GM23338 (cell line): ENCODE measurements at regions not wholly inside any gene's neighbourhood (a gene's known extent, or its start where the extent isn't known, plus 50 kb on each side); places are given as distances from the start of the nearest gene placed in this dataset.

ENCODE experiments used
- ATAC-seq: fragments of 200-7000 bp; cut with Tn5 transposase; 3 replicates; pipeline ENCODE4 v1.9.1; 2020
- DNase-seq: peaks from one replicate; pipeline ENCODE4 v3.0.0-alpha.2; 2015; ENCODE audit warnings: low spot score
- H2AFZ ChIP-seq: fragments of 200-600 bp; sonication (generic); 2 replicates; pipeline ENCODE4 v1.8.0; 2016; ENCODE audit warnings: antibody characterized with exemption, mild to moderate bottlenecking, moderate library complexity
- H3F3A ChIP-seq: fragments of 200-600 bp; sonication (generic); replicated peaks from 2 replicates; pipeline ENCODE4 v1.8.0; 2017; ENCODE audit warnings: antibody characterized with exemption, mixed run types, low read depth
- H3K27ac ChIP-seq: fragments of 200-600 bp; sonication (generic); 2 replicates; pipeline ENCODE4 v1.6.1; 2016; ENCODE audit warnings: low read depth
- H3K27me3 ChIP-seq: fragments of 200-600 bp; sonication (generic); 2 replicates; pipeline ENCODE4 v1.8.0; 2016; ENCODE audit warnings: mild to moderate bottlenecking, mixed run types, moderate library complexity; ENCODE audit not compliant: insufficient read depth
- H3K36me3 ChIP-seq: fragments of 200-600 bp; sonication (generic); 2 replicates; pipeline ENCODE4 v1.8.0; 2016; ENCODE audit warnings: mild to moderate bottlenecking; ENCODE audit not compliant: insufficient read depth
- H3K4me1 ChIP-seq: fragments of 200-600 bp; sonication (generic); 2 replicates; pipeline ENCODE4 v1.8.0; 2016; ENCODE audit warnings: mild to moderate bottlenecking, moderate library complexity; ENCODE audit not compliant: insufficient read depth
- H3K4me2 ChIP-seq: fragments of 200-600 bp; sonication (generic); 2 replicates; pipeline ENCODE4 v1.7.1; 2017; ENCODE audit warnings: mixed run types
- H3K4me3 ChIP-seq: fragments of 200-600 bp; sonication (generic); 2 replicates; pipeline ENCODE4 v1.6.1; 2016; ENCODE audit warnings: mixed run types
- H3K79me2 ChIP-seq: fragments of 200-600 bp; sonication (generic); replicated peaks from 2 replicates; pipeline ENCODE4 v1.8.0; 2017; ENCODE audit warnings: mild to moderate bottlenecking; ENCODE audit not compliant: insufficient read depth
- H3K9me2 ChIP-seq: fragments of 200-600 bp; sonication (generic); 2 replicates; pipeline ENCODE4 v1.8.0; 2017; ENCODE audit not compliant: insufficient read depth
- H4K20me1 ChIP-seq: fragments of 200-600 bp; sonication (generic); replicated peaks from 2 replicates; pipeline ENCODE4 v1.8.0; 2017; ENCODE audit warnings: mild to moderate bottlenecking; ENCODE audit not compliant: insufficient read depth
- H3K27ac Mint-ChIP-seq: 2 replicates; pipeline ENCODE4 v1.8.0; 2020; ENCODE audit warnings: inconsistent platforms, mild to moderate bottlenecking, moderate library complexity, mixed read lengths
- H3K27me3 Mint-ChIP-seq: 3 replicates; pipeline ENCODE4 v1.8.0; 2022; ENCODE audit warnings: low read depth, mild to moderate bottlenecking, moderate library complexity, mixed read lengths, inconsistent platforms; ENCODE audit not compliant: insufficient read depth, poor library complexity
- H3K36me3 Mint-ChIP-seq: 3 replicates; pipeline ENCODE4 v1.8.0; 2021; ENCODE audit warnings: low read depth, mild to moderate bottlenecking, inconsistent platforms, moderate library complexity, mixed read lengths
- H3K4me1 Mint-ChIP-seq: 3 replicates; pipeline ENCODE4 v1.8.0; 2020; ENCODE audit warnings: mild to moderate bottlenecking, inconsistent platforms, mixed read lengths
- H3K4me3 Mint-ChIP-seq: 3 replicates; pipeline ENCODE4 v1.8.0; 2021; ENCODE audit warnings: moderate library complexity, mild to moderate bottlenecking, inconsistent platforms, mixed read lengths
- H3K9me3 Mint-ChIP-seq: 3 replicates; pipeline ENCODE4 v1.8.0; 2020; ENCODE audit warnings: moderate library complexity, mild to moderate bottlenecking, inconsistent platforms, mixed read lengths
- CREB1 ChIP-seq: fragments of 250-450 bp; sonication (Bioruptor Pico); IDR thresholded peaks from 2 replicates; pipeline ENCODE4 v1.5.0; 2020; ENCODE audit warnings: low read depth, mild to moderate bottlenecking, moderate library complexity
- CTCF ChIP-seq, 2 experiments: fragments of 200-600 bp in 1 of 2; sonication (generic) in 1 of 2; conservative IDR thresholded peaks; 2 replicates each; pipeline versions ENCODE4 v1.5.1 to v1.6.1; 2016 to 2017; ENCODE audit warnings: antibody characterized with exemption in 2 of 2, low read depth in 2 of 2, mild to moderate bottlenecking in 2 of 2, moderate library complexity in 1 of 2
- ETS1 ChIP-seq: IDR thresholded peaks from 2 replicates; pipeline ENCODE4 v1.6.1; 2016; ENCODE audit warnings: antibody characterized with exemption
- JUNB ChIP-seq: IDR thresholded peaks from one replicate; pipeline ENCODE4 v1.6.1; 2016; ENCODE audit warnings: antibody characterized with exemption; ENCODE audit not compliant: unreplicated experiment
- NANOG ChIP-seq: IDR thresholded peaks from 2 replicates; pipeline ENCODE4 v1.6.1; 2016; ENCODE audit warnings: antibody characterized with exemption, borderline replicate concordance
- STAT1 ChIP-seq: IDR thresholded peaks from one replicate; pipeline ENCODE4 v1.6.1; 2016; ENCODE audit warnings: antibody characterized with exemption; ENCODE audit not compliant: unreplicated experiment
- ZNF114 ChIP-seq: fragments of 250-450 bp; sonication (Bioruptor Pico); IDR thresholded peaks from 2 replicates; pipeline ENCODE4 v1.5.0; 2020; ENCODE audit warnings: mild to moderate bottlenecking, moderate library complexity
- ZNF462 ChIP-seq: fragments of 250-450 bp; sonication (Bioruptor Pico); IDR thresholded peaks from 2 replicates; pipeline ENCODE4 v1.5.0; 2020; ENCODE audit warnings: mild to moderate bottlenecking, moderate library complexity

GRCh38 chr16:14369734-14370598 is 260.1 kb downstream of the PARN start (continued):
- TF ChIP-seq ETS1: no peak
- TF ChIP-seq ZNF462 (CRISPR knock-in tag): no peak
- TF ChIP-seq JUNB: no peak

GRCh38 chr16:14368399-14368798 is 261.7 kb downstream of the PARN start:
- Histone ChIP-seq H3K4me3 (no peak overlapping the region), H3K79me2 (no peaks in the 10 kb centered on the region), H3K27ac (no peak overlapping the region), H3K9me2 (no peaks in the 10 kb centered on the region), H3F3A (no peaks in the 10 kb centered on the region), H3K27me3 (no peaks in the 10 kb centered on the region), H4K20me1 (no peaks in the 10 kb centered on the region), H2AFZ (no peak overlapping the region), H3K36me3 (no peaks in the 10 kb centered on the region), H3K4me1 (no peaks in the 10 kb centered on the region; the same call in 1 of the 2 replicates), H3K4me2 (no peak overlapping the region)
- Mint-ChIP-seq H3K4me3 (no peak overlapping the region), H3K9me3 (no peaks in the 10 kb centered on the region; the same call in 2 of the 3 replicates), H3K27me3 (peaks cover 10% of the 10 kb centered on the region), H3K4me1 (peaks cover 16% of the 10 kb centered on the region), H3K36me3 (no peaks in the 10 kb centered on the region), H3K27ac (no peak overlapping the region)
- ATAC-seq (no peak), DNase-seq (no peak)
- TF ChIP-seq CTCF (conservative IDR thresholded peaks at IDR 0.05; ENCODE audit: low read depth in 2 of 2) (no peak), ETS1 (no peak), STAT1 (no peak), NANOG (no peak), CREB1 (CRISPR knock-in tag) (no peak), ZNF114 (no peak), JUNB (no peak)
